Esophagus squamous epithelium (tissue), 5 donors: ENCODE measurements at regions not wholly inside any gene's neighbourhood (a gene's known extent, or its start where the extent isn't known, plus 50 kb on each side); places are given as distances from the start of the nearest gene placed in this dataset.

Source experiments
- DNase-seq: peaks from one replicate; lab custom pipeline; 2025; lab: John Stamatoyannopoulos, UW
- H3K27ac ChIP-seq, 4 donors: fragments of 200-600 bp; sonication (generic); one replicate each; pipeline ENCODE4 v1.5.1; 2016 to 2019; ENCODE audit warnings: mild to moderate bottlenecking in 1 of 4
- H3K27me3 ChIP-seq, 4 donors: fragments of 200-600 bp; sonication (generic); 1 replicate in 3 of 4; 2 replicates in 1 of 4; pipeline versions ENCODE4 v1.5.1 to v1.6.0; 2017 to 2021; ENCODE audit warnings: antibody characterized with exemption in 1 of 4
- H3K36me3 ChIP-seq, 3 donors: fragments of 200-600 bp; sonication (generic); one replicate each; pipeline ENCODE4 v1.5.1; 2016 to 2019
- H3K4me1 ChIP-seq, 3 donors: fragments of 200-600 bp; sonication (generic); one replicate each; pipeline ENCODE4 v1.5.1; 2017 to 2019
- H3K4me3 ChIP-seq, 4 donors: fragments of 200-600 bp; sonication (generic); 1 replicate in 3 of 4; 2 replicates in 1 of 4; pipeline ENCODE4 v1.5.1; 2016 to 2019; ENCODE audit warnings: mild to moderate bottlenecking in 2 of 4, moderate library complexity in 1 of 4
- H3K9me3 ChIP-seq, 3 donors: fragments of 200-600 bp; sonication (generic); one replicate each; pipeline ENCODE4 v1.5.1; 2016 to 2019
- POLR2A ChIP-seq, 4 donors: fragments of 450-650 bp; IDR thresholded peaks; one replicate each; pipeline ENCODE4 v1.6.1; 2017; ENCODE audit warnings: antibody characterized with exemption in 4 of 4, mild to moderate bottlenecking in 4 of 4, moderate library complexity in 3 of 4
- WGBS, 2 donors: methylation state at CpG; one replicate each; pipeline ENCODE4 v1.1.5; 2018; 5-methylcytosine and 5-hydroxymethylcytosine counted together
- intact Hi-C: fragments of 100-400 bp; cut with DNase I; formaldehyde crosslinking; loops from one replicate; pipeline ENCODE4 v1.15.0; 2022
- TF ChIP-seq, protein P1 (sequence below), 6 experiments: fragments of 450-650 bp in 4 of 6; fragments of 200-600 bp in 2 of 6; sonication (generic) in 2 of 6; IDR thresholded peaks; one replicate each; pipeline ENCODE4 v1.5.1; 2016 to 2019; ENCODE audit warnings: antibody characterized with exemption in 6 of 6, mild to moderate bottlenecking in 4 of 6, moderate library complexity in 4 of 6
- donor health status: DM: yes; HTN: yes; CAD: no.

DNA sequence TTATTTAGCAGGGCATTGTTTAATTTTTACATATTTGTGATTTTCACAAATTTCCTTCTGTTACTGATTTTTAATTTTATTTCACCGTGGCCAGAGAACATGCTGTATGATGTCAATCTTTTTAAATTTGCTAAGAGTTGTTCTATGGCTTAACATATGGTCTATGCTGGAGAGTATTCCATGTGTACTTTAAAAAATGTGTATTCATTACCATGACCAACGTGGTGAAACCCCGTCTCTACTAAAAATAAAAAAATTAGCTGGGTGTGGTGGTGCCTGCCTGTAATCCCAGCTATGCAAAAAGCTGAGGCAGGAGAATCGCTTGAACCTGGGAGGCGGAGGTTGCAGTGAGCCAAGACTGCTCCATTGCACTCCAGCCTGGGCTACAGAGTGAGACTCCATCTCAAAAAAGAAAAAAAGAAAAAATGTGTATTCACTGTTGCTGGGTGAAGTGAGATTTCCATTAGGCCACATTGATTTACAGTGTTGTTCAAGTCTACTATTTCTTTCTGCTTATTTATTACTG lies 258.2 kb downstream of the EDEM1 start:
- no peak for DNase-seq
- intact Hi-C loops = no loop called here
- Histone ChIP-seq H3K27me3 (no peaks in the 10 kb centered on the region), H3K4me3 (no peak overlapping the region), H3K36me3 (no peaks in the 10 kb centered on the region), H3K9me3 (peaks cover 0 to 5% (median 0%) of the 10 kb centered on the region in 3 donors), H3K4me1 (no peaks in the 10 kb centered on the region), H3K27ac (no peak overlapping the region)
- 64% methylated on average over 5 of the region's 5 CpGs for WGBS, 2 donors
- TF ChIP-seq, protein P1, sequence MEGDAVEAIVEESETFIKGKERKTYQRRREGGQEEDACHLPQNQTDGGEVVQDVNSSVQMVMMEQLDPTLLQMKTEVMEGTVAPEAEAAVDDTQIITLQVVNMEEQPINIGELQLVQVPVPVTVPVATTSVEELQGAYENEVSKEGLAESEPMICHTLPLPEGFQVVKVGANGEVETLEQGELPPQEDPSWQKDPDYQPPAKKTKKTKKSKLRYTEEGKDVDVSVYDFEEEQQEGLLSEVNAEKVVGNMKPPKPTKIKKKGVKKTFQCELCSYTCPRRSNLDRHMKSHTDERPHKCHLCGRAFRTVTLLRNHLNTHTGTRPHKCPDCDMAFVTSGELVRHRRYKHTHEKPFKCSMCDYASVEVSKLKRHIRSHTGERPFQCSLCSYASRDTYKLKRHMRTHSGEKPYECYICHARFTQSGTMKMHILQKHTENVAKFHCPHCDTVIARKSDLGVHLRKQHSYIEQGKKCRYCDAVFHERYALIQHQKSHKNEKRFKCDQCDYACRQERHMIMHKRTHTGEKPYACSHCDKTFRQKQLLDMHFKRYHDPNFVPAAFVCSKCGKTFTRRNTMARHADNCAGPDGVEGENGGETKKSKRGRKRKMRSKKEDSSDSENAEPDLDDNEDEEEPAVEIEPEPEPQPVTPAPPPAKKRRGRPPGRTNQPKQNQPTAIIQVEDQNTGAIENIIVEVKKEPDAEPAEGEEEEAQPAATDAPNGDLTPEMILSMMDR (IDR thresholded peaks at IDR 0.05) = no peak
- no peak for TF ChIP-seq POLR2A (IDR thresholded peaks at IDR 0.05)

DNA sequence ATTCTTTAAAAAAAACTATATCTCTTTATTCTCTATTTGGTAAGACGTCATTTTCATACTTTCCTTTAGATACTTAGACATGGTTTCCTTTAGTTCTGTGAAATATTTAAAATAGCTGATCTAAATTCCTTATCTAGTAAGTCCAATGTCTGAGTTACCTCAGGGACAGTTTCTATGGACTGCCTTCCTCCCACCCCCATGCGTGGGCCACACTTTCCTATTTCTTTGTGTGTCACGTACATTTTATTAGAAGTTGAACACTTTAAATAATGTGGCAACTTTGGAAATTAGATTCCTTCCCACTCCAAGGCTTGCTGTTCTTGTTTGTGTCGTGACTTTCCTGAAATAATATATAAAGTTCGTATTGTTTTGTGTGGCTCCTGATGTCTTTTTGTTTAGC lies 260.7 kb downstream of the EDEM1 start:
- intact Hi-C loops = no loop called here
- Histone ChIP-seq H3K27me3 (no peaks in the 10 kb centered on the region), H3K4me3 (no peak overlapping the region), H3K9me3 (peaks cover 0 to 5% (median 0%) of the 10 kb centered on the region in 3 donors), H3K36me3 (no peaks in the 10 kb centered on the region), H3K4me1 (no peaks in the 10 kb centered on the region), H3K27ac (peak overlapping the region in 1 of 4 donors; percentile 21)
- TF ChIP-seq, protein P1 (IDR thresholded peaks at IDR 0.05) = no peak
- no peak for TF ChIP-seq POLR2A (IDR thresholded peaks at IDR 0.05)
- DNase-seq = no peak
- WGBS, 2 donors = 68 to 78% methylated on average over 5 of the region's 5 CpGs

DNA sequence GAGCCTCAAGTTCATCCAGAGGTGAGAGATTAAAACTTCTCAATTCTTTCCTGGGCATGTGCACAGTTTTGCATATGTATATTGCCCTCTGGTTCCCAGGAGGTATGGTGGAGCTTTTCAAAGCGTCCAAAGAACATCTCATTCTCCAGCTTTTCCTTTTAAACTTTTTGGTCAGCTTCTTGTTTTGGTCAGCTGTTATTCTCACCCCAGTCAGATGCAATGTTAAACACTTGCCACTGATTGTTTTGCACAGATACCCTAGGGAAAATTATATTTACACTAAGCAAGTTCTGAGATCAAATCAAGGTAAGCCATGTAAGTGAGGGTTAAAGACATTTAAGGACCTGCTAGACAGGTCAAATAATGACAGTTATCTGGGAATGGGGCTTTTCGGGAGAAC lies 261.3 kb downstream of the EDEM1 start:
- no peak for TF ChIP-seq POLR2A (IDR thresholded peaks at IDR 0.05)
- TF ChIP-seq, protein P1 (IDR thresholded peaks at IDR 0.05) = no peak
- Histone ChIP-seq H3K27ac (no peak overlapping the region), H3K27me3 (no peaks in the 10 kb centered on the region), H3K36me3 (no peaks in the 10 kb centered on the region), H3K4me1 (no peaks in the 10 kb centered on the region), H3K4me3 (no peak overlapping the region), H3K9me3 (peaks cover 0 to 5% (median 0%) of the 10 kb centered on the region in 3 donors)
- 57 to 81% methylated on average over 2 of the region's 2 CpGs for WGBS, 2 donors
- no peak for DNase-seq
- intact Hi-C loops = no loop called here

DNA sequence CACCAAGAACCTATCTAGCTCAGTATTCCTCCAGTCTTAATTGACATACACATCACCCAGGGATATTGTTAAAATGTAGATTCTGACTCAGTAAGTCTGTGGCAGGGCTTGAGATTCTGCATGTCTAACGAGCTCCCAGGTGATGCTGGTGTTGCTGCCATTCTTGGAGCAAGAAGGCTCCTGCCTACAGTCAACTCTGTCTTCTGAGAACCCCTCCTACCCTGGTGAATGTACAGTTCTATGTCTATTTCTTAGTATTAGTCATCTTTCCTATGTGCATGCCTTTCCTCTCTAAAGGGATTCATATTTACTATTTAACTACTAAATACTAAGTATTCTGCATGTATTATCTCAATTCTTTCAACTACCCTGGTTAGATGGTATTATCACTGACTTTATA lies 268.7 kb downstream of the EDEM1 start:
- Histone ChIP-seq H3K27ac (no peak overlapping the region), H3K4me3 (no peak overlapping the region), H3K9me3 (no peaks in the 10 kb centered on the region), H3K36me3 (no peaks in the 10 kb centered on the region), H3K4me1 (no peaks in the 10 kb centered on the region), H3K27me3 (no peaks in the 10 kb centered on the region)
- intact Hi-C loops = no loop called here
- 21 to 44% methylated on average over 1 of the region's 1 CpG for WGBS, 2 donors
- no peak for TF ChIP-seq POLR2A (IDR thresholded peaks at IDR 0.05)
- TF ChIP-seq, protein P1 (IDR thresholded peaks at IDR 0.05) = no peak
- no peak for DNase-seq

DNA sequence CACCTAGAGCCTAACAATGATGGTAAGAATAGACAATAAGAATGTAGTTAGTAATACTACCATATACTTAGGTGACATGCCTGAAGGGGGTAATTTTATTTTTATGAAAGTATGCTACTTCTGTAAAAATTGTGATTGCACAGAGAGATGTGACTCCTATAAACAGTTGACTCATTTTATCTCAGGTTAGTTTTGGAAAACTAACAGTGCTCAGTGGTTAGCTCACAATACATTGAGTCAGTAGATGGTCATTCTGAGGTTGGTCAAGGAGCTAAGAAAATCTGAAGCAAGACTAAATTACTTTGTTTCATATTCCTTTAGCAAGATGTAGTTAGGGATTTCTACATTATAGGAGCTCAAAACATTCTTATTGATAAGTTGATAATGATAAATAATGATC lies 271.0 kb downstream of the EDEM1 start:
- H3K36me3 ChIP-seq = no peaks in the 10 kb centered on the region
- no peak overlapping the region for H3K27ac ChIP-seq
- H3K4me1 ChIP-seq = no peaks in the 10 kb centered on the region
- H3K4me3 ChIP-seq = no peak overlapping the region
- no peak for DNase-seq
- H3K9me3 ChIP-seq = no peaks in the 10 kb centered on the region
- intact Hi-C loops = no loop called here
- TF ChIP-seq, protein P1 (IDR thresholded peaks at IDR 0.05) = no peak
- TF ChIP-seq POLR2A (IDR thresholded peaks at IDR 0.05) = no peak
- H3K27me3 ChIP-seq = no peaks in the 10 kb centered on the region
